ENCODE measurements at regions not wholly inside any gene's neighbourhood (a gene's known extent, or its start where the extent isn't known, plus 50 kb on each side); places are given as distances from the start of the nearest gene placed in this dataset.

DNA sequence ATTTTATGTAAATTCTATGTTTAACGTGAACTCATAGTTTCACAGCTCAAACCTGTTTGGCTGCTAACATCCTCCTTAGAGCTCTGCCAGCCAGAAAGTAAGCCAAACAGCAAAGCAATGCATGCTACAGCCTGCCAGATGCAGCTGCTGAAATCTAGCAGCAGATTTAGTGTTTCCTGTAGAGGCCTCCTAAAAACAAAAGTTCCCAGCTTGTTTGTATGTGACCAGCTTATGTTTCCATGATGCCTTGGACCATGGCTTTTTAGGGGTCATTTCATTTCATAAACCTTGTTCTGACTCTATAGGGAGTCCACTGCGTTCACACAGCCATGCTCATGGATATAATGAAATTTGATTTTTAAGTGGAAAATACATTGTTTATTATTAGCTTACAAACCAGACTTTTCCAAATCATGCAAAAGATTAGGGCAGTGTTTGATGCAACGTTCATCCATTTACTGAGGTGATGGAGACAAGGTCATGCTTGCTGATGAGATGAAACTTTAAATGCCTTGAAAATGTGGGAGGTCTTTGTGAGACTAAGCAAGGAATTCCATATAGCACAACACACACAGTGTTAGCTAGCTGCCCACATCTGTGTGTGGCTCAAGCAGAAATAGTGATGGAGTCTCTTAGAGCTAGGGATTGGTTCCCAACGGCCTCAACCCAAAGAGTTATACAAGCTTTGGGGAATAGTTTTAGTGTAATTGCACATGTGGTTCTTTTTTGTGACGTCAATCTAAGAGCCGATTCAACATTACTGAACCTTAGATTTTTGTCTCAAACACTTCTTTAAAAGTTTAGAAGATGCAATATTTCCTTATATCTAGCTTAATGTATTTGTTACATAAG lies 157.5 kb upstream of the LRIG3 start:
- no peak for TF ChIP-seq EZH2 (IDR thresholded peaks at IDR 0.05; ENCODE audit: low read depth)
- TF ChIP-seq, protein P1, sequence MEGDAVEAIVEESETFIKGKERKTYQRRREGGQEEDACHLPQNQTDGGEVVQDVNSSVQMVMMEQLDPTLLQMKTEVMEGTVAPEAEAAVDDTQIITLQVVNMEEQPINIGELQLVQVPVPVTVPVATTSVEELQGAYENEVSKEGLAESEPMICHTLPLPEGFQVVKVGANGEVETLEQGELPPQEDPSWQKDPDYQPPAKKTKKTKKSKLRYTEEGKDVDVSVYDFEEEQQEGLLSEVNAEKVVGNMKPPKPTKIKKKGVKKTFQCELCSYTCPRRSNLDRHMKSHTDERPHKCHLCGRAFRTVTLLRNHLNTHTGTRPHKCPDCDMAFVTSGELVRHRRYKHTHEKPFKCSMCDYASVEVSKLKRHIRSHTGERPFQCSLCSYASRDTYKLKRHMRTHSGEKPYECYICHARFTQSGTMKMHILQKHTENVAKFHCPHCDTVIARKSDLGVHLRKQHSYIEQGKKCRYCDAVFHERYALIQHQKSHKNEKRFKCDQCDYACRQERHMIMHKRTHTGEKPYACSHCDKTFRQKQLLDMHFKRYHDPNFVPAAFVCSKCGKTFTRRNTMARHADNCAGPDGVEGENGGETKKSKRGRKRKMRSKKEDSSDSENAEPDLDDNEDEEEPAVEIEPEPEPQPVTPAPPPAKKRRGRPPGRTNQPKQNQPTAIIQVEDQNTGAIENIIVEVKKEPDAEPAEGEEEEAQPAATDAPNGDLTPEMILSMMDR (conservative IDR thresholded peaks at IDR 0.05), result no peak
- H3K79me2 ChIP-seq (ENCODE audit: low read depth), result no peaks in the 10 kb centered on the region
- H3K9me3 ChIP-seq (ENCODE audit: insufficient read depth, low read depth), result peaks cover 5% of the 10 kb centered on the region; the same call in 1 of the 2 replicates
- H3K27ac ChIP-seq, result no peak overlapping the region
- no peak overlapping the region for H2AFZ ChIP-seq
- H3K4me1 ChIP-seq (replicated peaks; ENCODE audit: insufficient read depth), result no peaks in the 10 kb centered on the region
- intact Hi-C loops (cut with micrococcal nuclease; ENCODE audit: unreplicated experiment), result no loop called here
- H3K27me3 ChIP-seq (ENCODE audit: insufficient read depth, low read depth), result no peaks in the 10 kb centered on the region
- H4K20me1 ChIP-seq (ENCODE audit: insufficient read depth), result no peaks in the 10 kb centered on the region
- CTCF ChIA-PET, result no interaction called here
- no peaks in the 10 kb centered on the region for H3F3A ChIP-seq (ENCODE audit: insufficient read depth, low read depth)
- H3K4me3 ChIP-seq, result no peak overlapping the region
- POLR2A ChIA-PET (ENCODE audit: unreplicated experiment), result interaction anchor here (0.5 to 0.6 kb wide), 2 partner anchors 172 to 321 kb away, joined by 4 read pairs; no protein-coding TSS in a partner anchor
- DNase-seq, result no peak
- no peaks in the 10 kb centered on the region for H3K36me3 ChIP-seq (ENCODE audit: low read depth)
- BruUV-seq (replicated peaks), result no TSS peak
- no peak overlapping the region for H3K4me2 ChIP-seq
- H3K9me2 ChIP-seq (ENCODE audit: insufficient read depth), result peaks cover 4% of the 10 kb centered on the region; the same call in 1 of the 2 replicates

DNA sequence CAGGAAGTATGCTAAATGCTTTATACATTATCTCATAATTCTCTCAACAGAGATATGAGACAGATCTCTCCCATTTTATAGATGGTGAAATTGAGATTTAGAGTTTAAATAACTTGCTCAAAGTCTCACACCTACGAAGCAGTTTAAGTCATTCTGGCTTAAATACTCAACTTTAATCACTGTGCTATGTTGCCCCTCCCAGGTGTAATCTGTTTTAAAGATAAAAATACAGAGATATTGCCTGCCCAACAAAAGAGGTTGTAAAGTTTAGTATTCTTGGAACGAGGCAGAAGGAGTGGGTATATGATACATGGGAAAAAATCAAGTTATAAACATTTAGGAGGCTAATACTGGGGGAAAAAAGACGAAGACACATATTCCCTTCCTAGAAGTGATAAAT lies 156.8 kb upstream of the LRIG3 start:
- ChIA-PET CTCF (no interaction called here), POLR2A (ENCODE audit: unreplicated experiment) (interaction anchor here (0.5 to 0.6 kb wide), 2 partner anchors 171 to 320 kb away, joined by 4 read pairs; no protein-coding TSS in a partner anchor)
- H3K9me2 ChIP-seq (ENCODE audit: insufficient read depth), result peaks cover 4% of the 10 kb centered on the region; the same call in 1 of the 2 replicates
- TF ChIP-seq, protein P1 (conservative IDR thresholded peaks at IDR 0.05), result no peak
- TF ChIP-seq EZH2 (IDR thresholded peaks at IDR 0.05; ENCODE audit: low read depth), result no peak
- H3K9me3 ChIP-seq (ENCODE audit: insufficient read depth, low read depth), result peaks cover 5% of the 10 kb centered on the region; the same call in 1 of the 2 replicates
- no peak for DNase-seq
- H3K36me3 ChIP-seq (ENCODE audit: low read depth), result no peaks in the 10 kb centered on the region
- H2AFZ ChIP-seq, result no peak overlapping the region
- no peaks in the 10 kb centered on the region for H3K4me1 ChIP-seq (replicated peaks; ENCODE audit: insufficient read depth)
- no peak overlapping the region for H3K4me2 ChIP-seq
- intact Hi-C loops (cut with micrococcal nuclease; ENCODE audit: unreplicated experiment), result no loop called here
- BruUV-seq (replicated peaks), result no TSS peak
- H3K4me3 ChIP-seq, result no peak overlapping the region
- no peaks in the 10 kb centered on the region for H3K27me3 ChIP-seq (ENCODE audit: insufficient read depth, low read depth)
- no peaks in the 10 kb centered on the region for H3F3A ChIP-seq (ENCODE audit: insufficient read depth, low read depth)
- H3K79me2 ChIP-seq (ENCODE audit: low read depth), result no peaks in the 10 kb centered on the region
- no peaks in the 10 kb centered on the region for H4K20me1 ChIP-seq (ENCODE audit: insufficient read depth)
- H3K27ac ChIP-seq, result no peak overlapping the region

DNA sequence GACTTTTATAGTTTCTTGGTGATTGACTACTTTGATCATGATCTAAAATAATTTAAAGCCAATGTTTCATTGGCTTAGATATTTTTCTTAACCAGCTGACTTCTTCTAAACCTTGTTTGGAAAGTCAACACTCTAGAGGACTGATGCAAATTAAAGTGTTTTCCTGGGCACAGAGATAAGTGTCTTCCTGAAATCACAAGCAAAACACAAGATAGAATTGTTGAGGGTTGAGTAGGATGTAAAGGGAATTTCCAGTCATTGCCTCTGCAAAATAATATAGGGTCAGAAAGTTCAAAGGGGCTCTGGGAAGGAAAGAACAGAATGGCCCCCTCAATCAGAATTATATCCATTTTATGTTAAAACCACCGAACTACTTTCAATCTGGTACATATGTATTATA lies 156.3 kb upstream of the LRIG3 start:
- BruUV-seq (replicated peaks), result no TSS peak
- TF ChIP-seq, protein P1 (conservative IDR thresholded peaks at IDR 0.05), result no peak
- no peak for TF ChIP-seq EZH2 (IDR thresholded peaks at IDR 0.05; ENCODE audit: low read depth)
- H3K36me3 ChIP-seq (ENCODE audit: low read depth), result no peaks in the 10 kb centered on the region
- POLR2A ChIA-PET (ENCODE audit: unreplicated experiment), result interaction anchor here (0.6 kb wide), 1 partner anchor 178 kb away, joined by 3 read pairs; no protein-coding TSS in a partner anchor
- H3K4me3 ChIP-seq, result no peak overlapping the region
- H3K9me2 ChIP-seq (ENCODE audit: insufficient read depth), result peaks cover 4% of the 10 kb centered on the region; the same call in 1 of the 2 replicates
- no peaks in the 10 kb centered on the region for H3K27me3 ChIP-seq (ENCODE audit: insufficient read depth, low read depth)
- H2AFZ ChIP-seq, result no peak overlapping the region
- intact Hi-C loops (cut with micrococcal nuclease; ENCODE audit: unreplicated experiment), result no loop called here
- DNase-seq, result no peak
- H3K4me2 ChIP-seq, result no peak overlapping the region
- no peaks in the 10 kb centered on the region for H3K4me1 ChIP-seq (replicated peaks; ENCODE audit: insufficient read depth)
- H4K20me1 ChIP-seq (ENCODE audit: insufficient read depth), result no peaks in the 10 kb centered on the region
- H3F3A ChIP-seq (ENCODE audit: insufficient read depth, low read depth), result no peaks in the 10 kb centered on the region
- H3K9me3 ChIP-seq (ENCODE audit: insufficient read depth, low read depth), result peaks cover 5% of the 10 kb centered on the region; the same call in 1 of the 2 replicates
- H3K27ac ChIP-seq, result no peak overlapping the region
- CTCF ChIA-PET, result no interaction called here
- H3K79me2 ChIP-seq (ENCODE audit: low read depth), result no peaks in the 10 kb centered on the region
